GM13976 (cell line): ENCODE measurements at regions not wholly inside any gene's neighbourhood (a gene's known extent, or its start where the extent isn't known, plus 50 kb on each side); places are given as distances from the start of the nearest gene placed in this dataset.

Experiments used
- DNase-seq: peaks from one replicate; pipeline ENCODE4 v3.0.0; 2012; ENCODE audit warnings: low spot score
- in situ Hi-C: fragments of 300-500 bp; cut with MboI; formaldehyde crosslinking; loops from one replicate; pipeline ENCODE4 v1.12.0; 2022; ENCODE audit warnings: low sequenced_read_pairs, mixed read lengths, inconsistent platforms; ENCODE audit not compliant: unreplicated experiment
- TF ChIP-seq, protein P1 (sequence below): IDR thresholded peaks from 2 replicates; pipeline ENCODE4 v1.5.1; 2012; ENCODE audit warnings: borderline replicate concordance, mild to moderate bottlenecking; ENCODE audit not compliant: insufficient read depth; ENCODE audit errors: extremely low read depth, missing control alignments, control extremely low read depth

DNA sequence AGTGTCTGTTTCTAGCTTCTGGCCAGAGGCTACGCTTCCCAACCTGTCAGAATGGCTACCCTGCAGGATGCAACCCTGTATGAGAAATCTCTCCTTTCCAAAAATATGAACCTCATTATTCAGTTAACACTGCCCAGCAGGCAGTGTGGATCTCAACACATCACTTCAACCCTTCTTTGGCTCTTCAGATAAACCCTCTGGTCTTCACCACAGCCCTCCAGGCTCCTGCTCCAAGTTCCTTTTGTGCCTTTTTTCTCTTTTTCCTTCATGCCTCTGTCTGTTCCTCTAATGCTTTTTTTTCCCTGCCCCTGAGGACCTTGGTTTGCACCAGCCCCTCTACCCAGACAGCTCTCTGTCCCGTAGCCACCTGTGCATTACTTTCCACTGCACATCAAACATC lies 207.4 kb downstream of the MYLK4 start:
- TF ChIP-seq, protein P1, sequence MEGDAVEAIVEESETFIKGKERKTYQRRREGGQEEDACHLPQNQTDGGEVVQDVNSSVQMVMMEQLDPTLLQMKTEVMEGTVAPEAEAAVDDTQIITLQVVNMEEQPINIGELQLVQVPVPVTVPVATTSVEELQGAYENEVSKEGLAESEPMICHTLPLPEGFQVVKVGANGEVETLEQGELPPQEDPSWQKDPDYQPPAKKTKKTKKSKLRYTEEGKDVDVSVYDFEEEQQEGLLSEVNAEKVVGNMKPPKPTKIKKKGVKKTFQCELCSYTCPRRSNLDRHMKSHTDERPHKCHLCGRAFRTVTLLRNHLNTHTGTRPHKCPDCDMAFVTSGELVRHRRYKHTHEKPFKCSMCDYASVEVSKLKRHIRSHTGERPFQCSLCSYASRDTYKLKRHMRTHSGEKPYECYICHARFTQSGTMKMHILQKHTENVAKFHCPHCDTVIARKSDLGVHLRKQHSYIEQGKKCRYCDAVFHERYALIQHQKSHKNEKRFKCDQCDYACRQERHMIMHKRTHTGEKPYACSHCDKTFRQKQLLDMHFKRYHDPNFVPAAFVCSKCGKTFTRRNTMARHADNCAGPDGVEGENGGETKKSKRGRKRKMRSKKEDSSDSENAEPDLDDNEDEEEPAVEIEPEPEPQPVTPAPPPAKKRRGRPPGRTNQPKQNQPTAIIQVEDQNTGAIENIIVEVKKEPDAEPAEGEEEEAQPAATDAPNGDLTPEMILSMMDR: no peak
- DNase-seq: no peak
- in situ Hi-C loops: no loop called here

DNA sequence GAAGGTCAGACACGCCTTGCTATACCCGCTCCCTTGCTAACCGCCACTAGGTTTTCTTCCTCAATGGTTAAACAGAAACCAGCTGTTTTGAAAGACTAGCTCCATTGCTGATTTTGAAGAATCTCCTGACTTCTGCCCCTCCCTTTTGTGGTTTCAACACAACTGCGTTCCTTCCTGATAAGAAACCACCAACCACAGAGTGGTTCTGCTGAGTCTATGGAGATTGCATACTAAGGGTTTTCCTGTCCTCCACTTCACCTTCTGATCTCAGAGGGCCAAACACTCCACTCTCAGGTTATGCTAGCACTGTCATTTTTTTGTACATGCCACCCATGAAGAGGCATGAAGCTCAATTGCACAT lies 207.9 kb downstream of the MYLK4 start:
- in situ Hi-C loops: no loop called here
- no peak for DNase-seq
- TF ChIP-seq, protein P1: no peak

DNA sequence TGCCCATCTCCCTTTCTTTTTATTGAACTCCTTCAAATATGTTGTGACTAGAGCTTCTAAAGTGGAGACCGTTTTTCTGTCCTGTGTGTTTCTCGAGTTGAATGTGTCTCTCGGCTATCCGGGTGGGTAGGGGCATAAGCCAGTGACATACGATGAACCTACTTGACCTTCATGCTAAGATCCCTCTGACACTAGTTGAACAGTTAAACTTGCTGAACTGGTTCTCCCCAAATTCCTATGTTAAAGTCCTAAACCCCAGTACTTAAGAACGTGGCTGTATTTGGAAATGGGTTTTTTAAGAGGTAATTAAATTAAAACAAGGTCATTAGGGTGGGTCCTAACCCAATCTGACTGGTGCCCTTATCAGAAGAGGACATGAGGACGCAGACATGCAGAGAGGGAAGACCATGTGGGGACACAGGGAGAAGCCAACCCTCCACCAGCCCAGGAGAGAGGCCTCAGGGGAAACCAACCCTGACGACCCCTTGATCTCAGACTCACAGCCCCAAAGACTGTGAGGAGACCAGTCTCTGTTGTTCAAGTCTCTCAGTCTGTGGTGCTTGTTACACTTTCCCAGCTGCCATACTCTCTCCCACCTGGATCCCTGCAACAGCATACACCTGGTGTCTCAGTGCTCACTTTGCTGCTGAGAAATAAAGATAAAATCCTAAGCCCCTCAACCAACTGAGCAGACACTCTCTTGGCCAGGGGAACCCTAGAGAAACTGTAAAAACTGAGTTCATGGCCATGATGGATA lies 208.4 kb downstream of the MYLK4 start:
- no peak for DNase-seq
- in situ Hi-C loops: no loop called here
- TF ChIP-seq, protein P1: no peak

DNA sequence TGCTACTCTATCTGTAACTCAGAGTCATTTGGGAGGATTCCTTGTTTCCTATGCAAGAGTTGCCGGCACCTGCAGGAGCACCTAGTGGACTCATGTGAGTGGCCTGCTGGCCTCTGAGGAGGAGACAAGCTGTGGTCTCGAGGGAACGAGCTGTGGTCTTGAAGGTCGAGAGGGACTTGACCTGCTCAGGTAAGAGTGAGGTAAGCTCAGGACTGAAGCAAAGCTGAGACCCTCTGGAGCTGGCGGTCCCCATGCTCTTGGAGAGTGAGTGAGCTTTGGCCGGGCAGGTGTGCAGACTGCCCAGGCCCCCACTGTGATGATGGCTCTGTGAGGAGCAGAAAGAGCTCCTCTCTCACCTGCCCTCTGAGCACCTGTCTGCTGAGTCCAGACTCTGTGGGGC lies 214.3 kb downstream of the MYLK4 start:
- in situ Hi-C loops: no loop called here
- TF ChIP-seq, protein P1: no peak

DNA sequence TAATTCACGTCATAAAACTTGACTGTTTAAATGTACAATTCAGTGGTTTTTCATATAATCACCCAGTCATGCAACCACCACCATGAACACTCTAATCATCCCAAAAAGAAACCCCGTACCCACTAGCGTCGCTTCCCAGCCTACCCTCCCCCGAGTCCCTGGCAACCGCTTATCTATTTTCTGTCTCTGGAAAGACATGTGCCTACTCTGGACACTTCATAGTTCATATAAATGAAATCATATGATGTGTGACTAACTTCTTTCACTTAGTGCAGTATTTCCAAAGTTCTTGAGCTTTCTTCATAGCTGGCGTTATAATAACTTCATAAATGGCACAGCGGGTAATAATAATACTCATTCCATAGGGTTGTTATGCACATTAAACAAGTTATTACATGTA lies 215.2 kb downstream of the MYLK4 start:
- DNase-seq: no peak
- in situ Hi-C loops: no loop called here
- TF ChIP-seq, protein P1: no peak

More for the DNA sequence above, 214.3 kb downstream of the MYLK4 start:
- no peak for DNase-seq

DNA sequence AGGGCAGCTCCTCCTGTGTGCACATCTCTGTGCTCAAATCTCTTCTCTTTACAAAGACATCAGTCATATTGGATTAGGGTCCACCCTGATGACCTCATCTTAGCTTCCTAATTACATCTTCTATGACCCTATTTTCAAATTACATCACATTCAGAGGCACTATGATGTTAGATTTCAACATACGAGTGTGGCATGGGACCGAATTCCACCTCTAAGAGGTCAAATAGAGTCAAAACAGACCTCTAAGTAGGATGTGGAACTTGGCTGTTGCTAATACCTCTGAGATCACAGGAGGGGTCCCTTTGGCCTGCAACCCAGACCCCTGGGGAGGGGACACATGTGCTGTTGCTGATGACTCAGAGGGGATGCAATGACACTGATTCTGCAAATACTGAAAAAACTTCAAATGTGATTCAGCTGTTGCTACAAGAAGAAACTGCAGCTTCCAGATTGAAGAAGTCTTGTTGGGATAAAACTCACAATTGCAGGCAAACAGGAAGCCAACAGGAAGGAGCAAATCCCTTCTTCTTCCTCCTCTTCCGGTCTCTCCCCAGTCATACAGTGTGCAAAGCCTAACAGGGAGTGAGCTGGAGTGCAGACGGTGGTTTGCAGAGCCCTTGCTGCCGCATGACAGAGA lies 216.2 kb downstream of the MYLK4 start:
- in situ Hi-C loops: no loop called here
- TF ChIP-seq, protein P1: no peak
- no peak for DNase-seq
